Motor neuron (in vitro differentiated cells): ENCODE measurements at regions not wholly inside any gene's neighbourhood (a gene's known extent, or its start where the extent isn't known, plus 50 kb on each side); places are given as distances from the start of the nearest gene placed in this dataset.
"Not testable (repeated sequence)": the region's sequence is repeated elsewhere in the genome, so short reads cannot be mapped to it uniquely, and the experiment has no call there.

ENCODE experiments used
- ATAC-seq, 8 experiments: fragments of 200-7000 bp; cut with Tn5 transposase; replicated peaks in 6 of 8; 2 replicates each; pipeline ENCODE4 v1.8.0; 2021; ENCODE audit warnings: mild to moderate bottlenecking in 8 of 8, moderate library complexity in 8 of 8
- H3K27ac ChIP-seq, 2 donors: fragments of 250-450 bp; sonication (Bioruptor Pico); 2 replicates each; pipeline ENCODE4 v1.9.0; 2021; ENCODE audit warnings: antibody characterized with exemption in 2 of 2, mild to moderate bottlenecking in 2 of 2, moderate library complexity in 1 of 2
- H3K4me1 ChIP-seq, 2 donors: fragments of 250-450 bp; sonication (Bioruptor Pico); replicated peaks in 1 of 2; 2 replicates each; pipeline ENCODE4 v1.6.1; 2021; ENCODE audit warnings: antibody characterized with exemption in 2 of 2, mild to moderate bottlenecking in 2 of 2, moderate library complexity in 1 of 2
- H3K4me3 ChIP-seq, 5 donors: fragments of 250-450 bp; sonication (Bioruptor Pico); 2 replicates each; pipeline ENCODE4 v1.9.0; 2021; ENCODE audit warnings: antibody characterized with exemption in 5 of 5, mild to moderate bottlenecking in 5 of 5, moderate library complexity in 4 of 5
- WGBS, 10 experiments: fragments of 450-650 bp; shearing (Covaris generic); methylation state at CpG; one replicate each; pipeline ENCODE4 v1.0.0; 2022; 5-methylcytosine and 5-hydroxymethylcytosine counted together
- in situ Hi-C, 9 experiments: fragments of 400-800 bp; cut with MboI; loops; one replicate each; pipeline ENCODE4 v1.15.0; 2021; ENCODE audit warnings: low sequenced_read_pairs in 9 of 9, low pct_unique_long_range_greater_than_20kb in 2 of 9; ENCODE audit not compliant: unreplicated experiment in 9 of 9

- no peak for ATAC-seq
- H3K27ac ChIP-seq = no peak overlapping the region
- H3K4me3 ChIP-seq = no peak overlapping the region
- H3K4me1 ChIP-seq = peaks cover 0 to 2% of the 10 kb centered on the region in 2 donors
- 19 to 100% (median 100%) methylated on average over 1 to 2 of the region's 2 CpGs; no CpG with 5 or more reads in 1 of the 10 experiments for WGBS, 10 experiments
- in situ Hi-C loops = no loop called here
Observed at GRCh38 chr18:41899535-41899934, 55.5 kb upstream of the PIK3C3 start.

- Histone ChIP-seq H3K4me1 (peaks cover 0 to 11% of the 10 kb centered on the region in 2 donors), H3K27ac (no peak overlapping the region), H3K4me3 (no peak overlapping the region)
- in situ Hi-C loops = no loop called here
- ATAC-seq = peak in 3 of 8 experiments; percentile 68 to 81 (median 75)
Observed at GRCh38 chr18:41893432-41893831, 61.6 kb upstream of the PIK3C3 start.

DNA sequence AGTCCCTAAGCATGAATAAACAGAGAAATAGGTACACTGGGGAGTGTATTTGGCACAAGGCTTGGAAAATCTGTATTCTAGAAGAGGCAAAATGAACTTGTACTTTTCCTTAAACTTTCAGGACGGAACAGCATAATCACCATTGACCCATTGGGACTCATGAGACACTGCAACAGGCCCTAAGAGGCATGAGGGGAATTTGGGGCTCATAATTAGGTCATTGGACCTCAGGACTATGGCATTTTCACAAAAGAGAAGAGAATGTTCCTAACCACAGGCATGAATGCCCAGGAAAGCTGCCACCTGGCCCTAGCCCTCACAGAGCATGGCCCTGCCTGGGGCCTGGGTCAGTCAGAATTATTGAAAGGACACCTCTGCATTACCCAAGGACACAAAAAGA lies 67.9 kb upstream of the PIK3C3 start:
- Histone ChIP-seq H3K4me3 (no peak overlapping the region), H3K27ac (no peak overlapping the region), H3K4me1 (peaks cover 15 to 16% of the 10 kb centered on the region in 2 donors)
- no peak for ATAC-seq
- in situ Hi-C loops = no loop called here
- WGBS, 10 experiments = 0 to 100% (median 80%) methylated on average over 1 of the region's 1 CpG; no CpG with 5 or more reads in 5 of the 10 experiments

- ATAC-seq = peak in 5 of 8 experiments; percentile 70 to 84 (median 83)
- 8 to 80% (median 32%) methylated on average over 1 to 10 of the region's 12 CpGs; no CpG with 5 or more reads in 2 of the 10 experiments for whole genome bisulfite sequencing, 10 experiments
- in situ Hi-C loops = no loop called here
Observed at GRCh38 chr18:41886126-41886807, 68.8 kb upstream of the PIK3C3 start.

GRCh38 chr18:41881285-41881684 lies 73.7 kb upstream of the PIK3C3 start:
- in situ Hi-C loops = no loop called here

More at GRCh38 chr18:41886126-41886807, 68.8 kb upstream of the PIK3C3 start:
- Histone ChIP-seq H3K4me3 (no peak overlapping the region), H3K4me1 (peaks cover 15 to 16% of the 10 kb centered on the region in 2 donors), H3K27ac (no peak overlapping the region)

DNA sequence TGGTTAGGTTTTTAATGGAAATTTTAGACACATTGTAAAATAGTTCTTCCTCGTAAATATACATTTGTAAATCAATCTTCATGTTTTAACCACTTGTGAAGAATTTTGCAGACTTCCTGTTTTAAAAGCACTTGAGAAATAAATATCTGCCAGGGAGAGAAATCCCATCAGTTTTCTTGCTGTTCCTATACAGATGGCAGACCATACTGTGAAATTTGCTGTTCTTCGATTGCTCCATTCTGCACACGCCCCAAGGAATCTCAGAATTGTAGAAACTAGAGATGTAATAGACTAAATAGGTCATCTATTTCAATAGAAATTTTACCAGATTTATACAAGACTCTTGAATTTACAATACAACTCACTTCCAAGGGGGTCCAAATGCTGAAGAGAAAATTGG lies 75.8 kb upstream of the PIK3C3 start:
- 33 to 96% (median 86%) methylated on average over 1 to 3 of the region's 3 CpGs; no CpG with 5 or more reads in 1 of the 10 experiments for WGBS, 10 experiments
- in situ Hi-C loops = no loop called here

More at GRCh38 chr18:41881285-41881684, 73.7 kb upstream of the PIK3C3 start:
- Histone ChIP-seq H3K4me3 (no peak overlapping the region), H3K27ac (no peak overlapping the region), H3K4me1 (peaks cover 10 to 14% of the 10 kb centered on the region in 2 donors)
- 21 to 94% (median 59%) methylated on average over 2 to 3 of the region's 3 CpGs; no CpG with 5 or more reads in 2 of the 10 experiments for WGBS, 10 experiments
- ATAC-seq = peak in 5 of 8 experiments; percentile 84 to 98 (median 95)

DNA sequence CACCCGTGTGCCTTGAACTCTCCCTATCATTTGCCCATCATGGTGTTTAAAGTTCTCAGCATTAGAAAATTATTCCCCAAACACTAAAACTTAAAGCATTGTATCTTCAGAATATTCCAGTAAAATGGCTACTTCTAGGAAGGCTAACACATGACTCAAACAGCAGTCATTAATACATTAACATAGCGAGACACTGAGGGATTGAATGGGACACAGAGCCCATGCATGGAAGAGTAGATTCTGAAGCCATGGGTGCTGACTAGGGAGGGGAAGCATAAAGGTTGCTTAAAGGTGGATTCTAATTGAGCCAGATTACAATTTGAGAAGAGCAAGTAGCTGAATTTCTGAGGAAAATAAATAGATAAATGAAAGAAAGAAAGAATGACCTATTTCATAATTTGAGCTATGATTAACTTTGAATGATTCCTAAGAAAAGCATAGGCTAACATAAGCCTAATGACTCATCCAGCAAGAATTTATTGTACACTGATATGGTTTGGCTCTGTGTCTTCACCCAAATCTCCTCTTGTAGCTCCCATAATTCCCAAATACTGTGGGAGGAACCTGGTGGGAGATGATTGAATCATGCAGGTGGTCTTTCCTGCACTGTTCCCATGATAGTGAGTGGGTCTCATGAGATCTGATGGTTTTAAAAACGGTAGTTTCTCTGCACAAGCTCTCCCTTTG lies 79.8 kb upstream of the PIK3C3 start:
- ATAC-seq = peak in 2 of 8 experiments; percentile 22 to 44
- Histone ChIP-seq H3K4me1 (peaks cover 5% of the 10 kb centered on the region in 2 donors), H3K27ac (no peak overlapping the region), H3K4me3 (no peak overlapping the region)
- 6 to 100% (median 89%) methylated on average over 1 to 3 of the region's 3 CpGs; no CpG with 5 or more reads in 1 of the 10 experiments for WGBS, 10 experiments
- in situ Hi-C loops = no loop called here

More for the DNA sequence above, 75.8 kb upstream of the PIK3C3 start:
- H3K27ac ChIP-seq = no peak overlapping the region
- no peak overlapping the region for H3K4me3 ChIP-seq
- ATAC-seq = no peak
- H3K4me1 ChIP-seq = peaks cover 5 to 7% of the 10 kb centered on the region in 2 donors

GRCh38 chr18:41873730-41874129 lies 81.3 kb upstream of the PIK3C3 start:
- Histone ChIP-seq H3K4me3 (no peak overlapping the region), H3K4me1 (peaks cover 5 to 7% of the 10 kb centered on the region in 2 donors), H3K27ac (no peak overlapping the region)
- no peak for ATAC-seq
- in situ Hi-C loops = no loop called here

GRCh38 chr18:41872206-41872605 lies 82.8 kb upstream of the PIK3C3 start:
- in situ Hi-C loops = no loop called here
- H3K4me1 ChIP-seq = peaks cover 5 to 7% of the 10 kb centered on the region in 2 donors
- no peak overlapping the region for H3K4me3 ChIP-seq
- no peak overlapping the region for H3K27ac ChIP-seq
- ATAC-seq = no peak

DNA sequence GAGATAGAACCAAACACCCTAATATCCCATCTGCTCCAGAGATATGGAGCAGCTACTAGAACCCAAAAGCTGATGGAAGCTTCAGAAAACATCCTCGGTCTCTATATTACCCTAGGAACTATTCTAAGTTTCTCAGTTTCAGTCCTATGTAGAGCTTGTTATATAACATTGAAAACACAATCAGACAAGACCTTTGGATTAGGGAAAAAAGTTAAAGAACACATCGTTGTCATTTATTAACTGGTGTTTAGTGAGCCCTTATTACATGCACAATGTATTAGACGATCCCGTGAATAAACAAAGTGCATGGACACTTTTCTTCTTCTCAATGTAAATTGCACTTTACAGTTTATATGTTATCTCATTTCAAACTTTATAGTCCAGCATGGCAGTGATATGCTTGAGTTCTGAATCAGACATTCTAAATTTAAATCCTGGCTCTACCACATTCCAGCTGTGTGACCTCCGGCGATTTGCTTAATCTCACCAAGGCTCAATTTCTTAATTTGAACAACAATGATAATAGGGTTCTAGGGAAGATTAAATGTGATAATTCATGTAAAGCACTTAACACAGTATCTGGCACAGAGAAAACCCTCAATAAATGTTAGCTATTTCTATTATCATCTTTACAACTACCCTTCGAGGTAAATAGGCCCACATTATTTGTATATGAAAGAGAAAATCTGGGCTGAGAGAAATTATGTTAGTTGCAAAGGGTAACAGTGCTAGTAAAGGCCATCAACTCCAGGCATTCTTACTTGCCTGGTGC lies 83.6 kb upstream of the PIK3C3 start:
- ATAC-seq = no peak
- WGBS, 10 experiments = 49 to 100% (median 80%) methylated on average over 1 to 7 of the region's 7 CpGs
- H3K27ac ChIP-seq = no peak overlapping the region
- H3K4me1 ChIP-seq = peaks cover 5 to 7% of the 10 kb centered on the region in 2 donors
- no peak overlapping the region for H3K4me3 ChIP-seq
- in situ Hi-C loops = no loop called here

DNA sequence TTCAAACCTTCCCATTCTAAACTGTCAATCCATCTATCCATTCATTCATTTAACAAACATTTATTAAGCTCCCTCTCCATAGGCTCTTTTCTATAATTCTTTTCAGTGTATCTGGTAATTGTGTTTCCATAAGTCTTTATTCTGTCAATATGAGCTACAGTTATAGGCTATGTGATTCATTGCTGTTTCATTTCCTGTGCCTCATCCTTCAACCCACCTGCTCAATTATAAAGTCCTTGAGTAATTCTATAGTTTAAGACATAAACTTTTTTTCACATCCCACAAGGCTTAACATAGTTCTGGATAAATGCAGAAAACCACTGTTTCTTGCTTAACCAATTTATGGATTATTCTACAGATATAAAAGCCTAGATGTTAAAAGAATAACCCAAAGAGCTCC lies 84.2 kb upstream of the PIK3C3 start:
- ATAC-seq = no peak
- no peak overlapping the region for H3K4me3 ChIP-seq
- no peak overlapping the region for H3K27ac ChIP-seq
- H3K4me1 ChIP-seq = peaks cover 5 to 7% of the 10 kb centered on the region in 2 donors
- in situ Hi-C loops = no loop called here

DNA sequence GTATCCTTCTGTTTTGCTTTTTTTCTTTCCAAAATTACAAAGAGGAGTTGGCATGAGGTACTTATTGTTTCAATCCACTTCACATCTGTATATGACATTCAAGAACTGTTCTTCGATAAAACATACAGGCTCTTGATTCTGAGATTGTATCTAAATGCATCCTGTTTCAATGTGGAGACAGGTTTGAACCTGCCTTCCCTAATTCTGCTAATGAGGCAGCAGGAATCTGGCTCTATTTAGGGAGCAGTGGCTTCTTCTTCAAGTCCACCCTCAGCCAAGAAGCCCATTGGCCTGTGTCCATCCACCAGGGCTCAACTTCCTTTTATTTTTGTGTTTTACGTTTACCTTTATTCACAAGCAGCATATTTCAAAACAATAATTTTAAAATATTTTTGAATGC lies 84.8 kb upstream of the PIK3C3 start:
- 6 to 100% (median 85%) methylated on average over 1 to 2 of the region's 2 CpGs for WGBS, 10 experiments
- Histone ChIP-seq H3K4me3 (no peak overlapping the region), H3K4me1 (peaks cover 5 to 7% of the 10 kb centered on the region in 2 donors), H3K27ac (no peak overlapping the region)
- in situ Hi-C loops = no loop called here
- no peak for ATAC-seq

GRCh38 chr18:41865796-41866195 lies 89.2 kb upstream of the PIK3C3 start:
- WGBS, 10 experiments = 100% methylated on average over 2 of the region's 27 CpGs; no CpG with 5 or more reads in 9 of the 10 experiments
- peaks cover 18 to 27% of the 10 kb centered on the region in 2 donors for H3K4me1 ChIP-seq
- H3K4me3 ChIP-seq, ATAC-seq, H3K27ac ChIP-seq, in situ Hi-C loops: not testable (repeated sequence)
